GM21360 (cell line): ENCODE measurements at regions not wholly inside any gene's neighbourhood (a gene's known extent, or its start where the extent isn't known, plus 50 kb on each side); places are given as distances from the start of the nearest gene placed in this dataset.
"Not testable (repeated sequence)": the region's sequence is repeated elsewhere in the genome, so short reads cannot be mapped to it uniquely, and the experiment has no call there.

Experiments used
- ATAC-seq: cut with Tn5 transposase; IDR thresholded peaks from one replicate; pipeline ENCODE4 v1.9.1; 2021; ENCODE audit warnings: mild to moderate bottlenecking, moderate library complexity; ENCODE audit not compliant: unreplicated experiment

DNA sequence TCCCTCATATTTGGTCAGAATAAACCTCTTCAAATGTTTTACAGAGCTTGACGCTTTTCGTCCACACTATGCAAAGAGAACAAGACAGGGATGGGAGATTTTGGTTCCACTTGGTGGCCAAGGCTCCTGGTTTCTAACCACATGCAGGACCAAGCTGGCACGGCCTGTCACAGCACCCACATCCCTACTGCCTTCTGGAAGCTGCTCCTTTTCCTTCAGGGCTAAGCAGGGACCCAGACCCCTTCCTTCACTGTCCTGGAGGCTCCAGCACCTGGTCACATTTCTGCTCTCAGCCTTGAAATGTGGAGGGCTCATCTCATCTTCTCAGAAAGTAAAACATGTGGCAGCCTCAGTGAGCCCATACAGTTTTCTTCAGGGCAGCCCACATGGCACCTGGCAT is 50.4 kb upstream of the ARHGEF7 start:
- ATAC-seq = no peak

- no peak for ATAC-seq
Observed at GRCh38 chr13:111062966-111063365, 52.1 kb upstream of the ARHGEF7 start.

DNA sequence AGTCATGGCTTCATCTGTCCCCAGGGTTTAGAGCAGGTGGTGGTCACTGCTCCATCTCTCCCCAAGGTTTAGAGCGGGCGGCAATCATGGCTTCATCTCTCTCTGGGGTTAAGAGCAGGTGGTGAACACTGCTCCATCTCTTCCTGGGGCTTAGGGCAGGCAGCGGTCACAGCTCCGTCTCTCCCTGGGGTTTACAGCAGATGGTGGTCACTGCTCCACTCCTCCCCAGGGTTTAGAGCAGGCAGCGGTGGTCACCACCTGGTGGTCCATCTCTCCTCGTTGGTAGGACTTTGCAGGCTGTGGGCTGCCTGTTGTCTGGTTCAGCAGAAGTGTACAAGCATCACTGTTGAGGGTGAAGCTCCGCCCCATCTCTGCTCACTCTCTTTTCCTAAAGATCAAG is 52.8 kb upstream of the ARHGEF7 start:
- no peak for ATAC-seq

DNA sequence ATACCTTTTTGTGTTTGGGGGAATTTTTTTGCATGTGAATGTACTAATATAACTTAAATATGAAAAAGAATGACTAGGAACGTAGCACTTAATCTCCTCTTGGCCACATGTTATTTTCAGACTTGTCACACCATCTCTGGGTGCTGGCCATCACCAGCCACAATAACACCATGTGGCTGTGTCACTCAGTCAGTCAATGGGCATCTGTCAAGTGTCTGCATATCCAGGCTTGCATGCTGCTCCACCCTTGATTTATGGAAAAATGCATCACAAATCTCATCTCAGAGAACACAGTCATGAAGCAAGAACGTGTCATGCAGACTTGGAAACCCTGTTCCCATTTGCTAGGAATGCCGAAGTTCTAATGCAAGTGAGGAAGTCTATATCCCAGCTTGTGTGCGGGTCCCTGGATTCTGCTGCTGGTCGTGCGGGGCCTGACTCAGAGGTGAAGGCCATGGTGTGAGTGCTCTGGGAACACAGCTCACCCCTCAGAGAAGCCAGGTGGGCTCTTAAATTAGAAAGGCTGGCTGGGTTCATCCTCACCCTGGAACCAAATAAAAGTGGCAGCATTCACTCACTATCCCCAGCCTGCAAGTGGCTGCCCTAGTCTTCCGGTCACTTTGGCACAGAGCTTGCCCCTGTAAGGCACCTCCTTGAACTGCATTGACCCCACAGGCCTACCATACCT is 53.6 kb upstream of the ARHGEF7 start:
- ATAC-seq = no peak

GRCh38 chr13:111060237-111060919 is 54.7 kb upstream of the ARHGEF7 start:
- no peak for ATAC-seq

GRCh38 chr13:111058796-111059506 is 56.2 kb upstream of the ARHGEF7 start:
- ATAC-seq = no peak

GRCh38 chr13:111058339-111058738 is 56.8 kb upstream of the ARHGEF7 start:
- ATAC-seq = not testable (repeated sequence)

- not testable (repeated sequence) for ATAC-seq
Observed at GRCh38 chr13:111051726-111052232, 63.3 kb upstream of the ARHGEF7 start.

DNA sequence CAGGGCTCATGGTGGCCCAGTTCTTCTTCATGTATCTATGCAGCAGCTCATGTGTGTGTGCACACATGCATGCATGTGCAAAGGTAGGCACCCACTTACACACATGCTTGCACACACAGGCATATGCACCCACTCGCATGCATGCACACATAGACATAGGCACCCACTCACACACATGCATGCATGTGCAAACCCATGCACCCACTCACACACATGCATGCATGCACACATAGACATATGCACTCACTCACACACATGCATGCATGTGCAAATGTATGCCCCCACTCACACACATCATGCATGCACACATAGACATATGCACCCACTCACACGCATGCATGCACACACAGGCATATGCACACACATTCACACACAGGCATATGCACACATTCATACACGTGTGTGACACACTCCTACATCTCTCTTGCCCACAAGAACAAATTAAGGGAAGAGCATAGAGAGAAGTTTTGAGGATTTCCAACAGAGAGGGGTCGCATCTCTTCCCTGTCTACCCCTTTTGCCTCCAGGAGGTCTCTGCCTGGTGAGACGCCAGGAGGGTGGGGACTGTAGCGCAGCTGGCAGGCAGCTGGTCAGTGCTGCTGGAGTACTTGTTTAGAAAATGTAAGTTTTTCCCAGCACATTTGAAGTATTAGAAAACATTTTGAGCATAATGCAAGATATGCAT is 63.9 kb upstream of the ARHGEF7 start:
- ATAC-seq = no peak

DNA sequence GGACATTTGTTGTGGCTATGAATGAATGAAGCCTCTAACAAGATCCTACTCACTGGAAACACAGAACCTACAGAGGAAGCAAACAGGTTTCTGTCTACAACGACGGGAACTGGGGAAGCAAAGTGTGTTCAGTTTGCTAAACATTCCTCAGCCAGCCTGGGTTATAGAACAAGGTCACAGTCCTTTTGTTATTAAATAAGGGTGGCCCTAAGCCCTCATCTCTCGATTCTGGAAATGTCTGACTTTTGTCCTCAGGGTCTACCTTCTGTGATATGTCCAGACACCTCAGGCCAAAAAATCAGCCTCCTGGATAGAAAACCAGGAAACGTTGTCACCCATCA is 64.6 kb upstream of the ARHGEF7 start:
- no peak for ATAC-seq

DNA sequence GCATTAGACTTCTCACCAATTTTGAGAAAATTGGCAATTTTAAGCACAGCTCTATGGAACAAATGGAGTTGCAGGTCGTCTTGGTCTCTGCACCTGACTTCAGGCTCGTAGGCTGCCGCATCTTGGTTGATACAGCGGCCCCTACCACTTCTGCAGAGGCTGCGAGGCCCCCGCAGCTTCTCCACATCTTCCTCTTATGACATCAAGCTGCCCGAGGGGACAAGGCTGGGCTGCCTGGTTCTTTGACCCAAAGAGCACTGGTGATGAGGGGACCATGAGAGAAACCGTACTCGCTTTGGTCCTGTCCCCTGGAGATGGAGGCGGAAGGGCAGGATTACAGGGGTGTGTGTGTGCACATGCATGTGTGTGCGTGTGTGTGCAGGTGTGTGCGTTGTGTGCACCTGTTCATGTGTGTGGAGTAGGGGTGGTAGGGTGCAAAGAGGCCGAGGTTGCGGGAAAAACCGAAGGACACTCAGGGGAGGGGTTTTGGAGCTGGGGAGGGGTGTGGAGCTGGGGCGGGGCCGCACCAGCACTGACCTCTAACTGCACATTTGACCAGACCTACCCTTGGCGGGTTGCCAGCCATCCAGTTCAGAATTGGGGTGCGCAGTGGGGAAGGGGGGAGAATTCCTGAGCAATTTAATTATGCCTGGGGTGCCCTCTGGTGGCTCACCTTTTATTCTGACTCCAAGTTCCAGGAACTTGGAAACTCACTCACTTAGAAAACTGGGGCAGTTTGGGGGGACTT is 65.1 kb upstream of the ARHGEF7 start:
- no peak for ATAC-seq

DNA sequence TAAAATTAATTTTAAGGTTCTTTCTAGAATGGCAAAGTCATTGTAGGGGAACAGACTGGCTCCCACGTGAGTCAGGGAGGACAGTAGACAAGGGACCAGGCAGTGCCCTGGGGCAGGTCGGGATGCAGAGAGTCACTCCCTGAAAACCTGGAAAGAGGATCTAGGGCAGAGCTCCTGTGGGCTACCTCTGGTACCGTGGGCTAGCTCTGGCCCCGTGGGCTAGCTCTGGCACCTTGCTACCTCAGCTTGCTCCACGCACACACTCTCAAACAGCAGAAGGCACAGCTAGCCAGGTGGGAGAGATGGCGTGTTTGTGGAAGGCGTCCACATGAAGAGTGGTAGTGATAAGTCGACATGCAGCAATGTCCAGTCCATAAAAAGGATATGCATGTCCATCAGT is 66.7 kb upstream of the ARHGEF7 start:
- ATAC-seq = no peak

DNA sequence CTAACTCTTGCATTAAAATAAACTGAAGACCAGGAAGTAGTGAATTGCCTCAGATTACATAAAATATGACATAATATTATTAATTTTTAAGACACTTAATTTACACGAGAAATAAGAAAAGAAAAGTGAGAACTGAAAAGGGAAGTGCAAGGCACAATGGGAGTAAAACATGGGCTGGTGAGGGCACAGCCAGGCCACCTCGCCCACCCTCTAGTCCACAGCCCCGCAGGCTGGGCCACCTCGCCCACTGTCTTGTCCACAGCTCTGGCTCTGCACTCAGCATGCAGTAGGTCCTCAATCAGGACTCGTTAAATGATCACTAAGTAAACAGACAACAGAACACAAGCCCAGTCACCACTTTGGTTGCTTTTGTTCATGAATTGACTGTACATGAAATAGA is 67.8 kb upstream of the ARHGEF7 start:
- no peak for ATAC-seq

GRCh38 chr13:111046590-111047141 is 68.4 kb upstream of the ARHGEF7 start:
- peak; percentile 69 for ATAC-seq

- no peak for ATAC-seq
Observed at GRCh38 chr13:111045170-111045569, 69.9 kb upstream of the ARHGEF7 start.

GRCh38 chr13:111044087-111044830 is 70.9 kb upstream of the ARHGEF7 start:
- no peak for ATAC-seq

DNA sequence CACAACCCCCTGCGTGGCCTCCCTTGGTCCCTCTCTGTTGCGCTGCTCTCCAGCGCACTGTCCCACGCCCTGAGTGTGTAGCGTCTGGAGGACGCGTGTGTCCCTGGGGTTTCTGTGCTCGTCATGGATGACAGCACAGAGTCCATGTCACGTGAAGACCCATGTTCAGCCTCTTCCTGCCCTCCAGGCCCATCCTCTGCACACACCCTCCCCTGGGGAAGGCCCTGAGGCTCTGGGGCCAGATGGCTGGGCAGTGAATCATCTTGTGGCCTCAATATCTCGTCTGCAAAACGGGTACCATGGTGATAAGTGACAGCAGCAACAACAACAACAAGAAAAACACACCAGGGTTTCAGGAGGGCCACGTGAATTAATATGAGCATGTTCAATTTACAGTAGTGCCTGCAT is 71.5 kb upstream of the ARHGEF7 start:
- ATAC-seq = no peak

GRCh38 chr13:111042661-111043226 is 72.4 kb upstream of the ARHGEF7 start:
- no peak for ATAC-seq

GRCh38 chr13:111040830-111041229 is 74.3 kb upstream of the ARHGEF7 start:
- no peak for ATAC-seq
